Loucy (cell line): ENCODE measurements at regions not wholly inside any gene's neighbourhood (a gene's known extent, or its start where the extent isn't known, plus 50 kb on each side); places are given as distances from the start of the nearest gene placed in this dataset.
"Not testable (repeated sequence)": the region's sequence is repeated elsewhere in the genome, so short reads cannot be mapped to it uniquely, and the experiment has no call there.

Source experiments
- H2AFZ ChIP-seq: fragments of 200-600 bp; sonication (generic); 2 replicates; pipeline ENCODE4 v1.6.0; 2016; ENCODE audit warnings: antibody characterized with exemption, mild to moderate bottlenecking, low read length, moderate library complexity
- H3F3A ChIP-seq: fragments of 200-600 bp; 2 replicates; pipeline ENCODE4 v1.6.0; 2016; ENCODE audit warnings: antibody characterized with exemption, low read depth, mild to moderate bottlenecking
- H3K27me3 ChIP-seq: fragments of 200-600 bp; sonication (generic); 2 replicates; pipeline ENCODE4 v1.6.1; 2014; ENCODE audit warnings: low read length, mild to moderate bottlenecking; ENCODE audit not compliant: insufficient read depth, poor library complexity, severe bottlenecking
- H3K36me3 ChIP-seq: fragments of 200-600 bp; sonication (generic); 2 replicates; pipeline ENCODE4 v1.6.1; 2016; ENCODE audit warnings: low read length; ENCODE audit not compliant: insufficient read depth
- H3K4me1 ChIP-seq: fragments of 200-600 bp; sonication (generic); 2 replicates; pipeline ENCODE4 v1.5.1; 2014; ENCODE audit warnings: low read length, mild to moderate bottlenecking; ENCODE audit not compliant: insufficient read depth, poor library complexity, severe bottlenecking
- H3K4me2 ChIP-seq: fragments of 200-600 bp; sonication (generic); 2 replicates; pipeline ENCODE4 v1.6.0; 2014; ENCODE audit warnings: antibody characterized with exemption, low read length, low read depth, mild to moderate bottlenecking; ENCODE audit not compliant: poor library complexity, severe bottlenecking
- H3K4me3 ChIP-seq: fragments of 200-600 bp; sonication (generic); 2 replicates; pipeline ENCODE4 v1.5.1; 2014; ENCODE audit warnings: low read length, mild to moderate bottlenecking, mixed read lengths; ENCODE audit not compliant: poor library complexity, severe bottlenecking
- H3K79me2 ChIP-seq: fragments of 200-600 bp; sonication (generic); 2 replicates; pipeline ENCODE4 v1.6.1; 2014; ENCODE audit warnings: low read length; ENCODE audit not compliant: insufficient read depth
- H3K9ac ChIP-seq: fragments of 200-600 bp; sonication (generic); 2 replicates; pipeline ENCODE4 v1.6.0; 2014; ENCODE audit warnings: mild to moderate bottlenecking, low read depth, low read length, moderate library complexity; ENCODE audit not compliant: poor library complexity, severe bottlenecking
- H3K9me2 ChIP-seq: fragments of 200-600 bp; sonication (generic); replicated peaks from 2 replicates; pipeline ENCODE4 v1.6.1; 2016; ENCODE audit warnings: low read depth, low read length, mixed read lengths
- H3K9me3 ChIP-seq: fragments of 200-600 bp; sonication (generic); 2 replicates; pipeline ENCODE4 v1.6.1; 2014; ENCODE audit warnings: mild to moderate bottlenecking, antibody characterized with exemption, low read length, low read depth; ENCODE audit not compliant: insufficient read depth
- H4K20me1 ChIP-seq: fragments of 200-600 bp; sonication (generic); 2 replicates; pipeline ENCODE4 v1.6.0; 2014; ENCODE audit warnings: antibody characterized with exemption, low read length, mild to moderate bottlenecking; ENCODE audit not compliant: insufficient read depth, poor library complexity, severe bottlenecking
- CTCF ChIP-seq: fragments of 200-600 bp; sonication (generic); conservative IDR thresholded peaks from 2 replicates; pipeline ENCODE4 v1.5.1; 2014; ENCODE audit warnings: mild to moderate bottlenecking, antibody characterized with exemption, low read length
- EZH2phosphoT487 ChIP-seq: fragments of 200-600 bp; IDR thresholded peaks from 2 replicates; pipeline ENCODE4 v1.6.1; 2018; ENCODE audit warnings: antibody characterized with exemption, mild to moderate bottlenecking, moderate library complexity, borderline replicate concordance

- Histone ChIP-seq H3K9me2 (no peaks in the 10 kb centered on the region), H3K36me3 (no peaks in the 10 kb centered on the region)
These were observed 133.6 kb upstream of the FRG1 start for GRCh38 chr4:189807031-189807430.

GRCh38 chr4:189809241-189809735, 131.4 kb upstream of the FRG1 start:
- Histone ChIP-seq H4K20me1 (no peaks in the 10 kb centered on the region), H3K4me1 (no peaks in the 10 kb centered on the region), H3K79me2 (no peaks in the 10 kb centered on the region), H3K9ac (no peak overlapping the region), H3K9me2 (no peaks in the 10 kb centered on the region), H2AFZ (no peak overlapping the region), H3K9me3 (peaks cover 6% of the 10 kb centered on the region; the same call in 1 of the 2 replicates), H3K27me3 (no peaks in the 10 kb centered on the region), H3F3A (no peaks in the 10 kb centered on the region), H3K4me2 (no peak overlapping the region), H3K4me3 (no peak overlapping the region), H3K36me3 (no peaks in the 10 kb centered on the region)
- TF ChIP-seq CTCF (no peak), EZH2phosphoT487 (no peak)

More at GRCh38 chr4:189807031-189807430, 133.6 kb upstream of the FRG1 start:
- H3K27me3 ChIP-seq = no peaks in the 10 kb centered on the region
- H3K4me3 ChIP-seq = no peak overlapping the region
- H4K20me1 ChIP-seq = no peaks in the 10 kb centered on the region
- no peak overlapping the region for H3K9ac ChIP-seq
- TF ChIP-seq CTCF (no peak), EZH2phosphoT487 (no peak)
- H3K4me2 ChIP-seq = no peak overlapping the region
- peaks cover 6% of the 10 kb centered on the region; the same call in 1 of the 2 replicates for H3K9me3 ChIP-seq
- H2AFZ ChIP-seq = no peak overlapping the region
- no peaks in the 10 kb centered on the region for H3K4me1 ChIP-seq
- H3F3A ChIP-seq = no peaks in the 10 kb centered on the region
- H3K79me2 ChIP-seq = no peaks in the 10 kb centered on the region

- H3K4me3 ChIP-seq = no peak overlapping the region
- H3F3A ChIP-seq = no peaks in the 10 kb centered on the region
- no peaks in the 10 kb centered on the region for H3K36me3 ChIP-seq
- H3K79me2 ChIP-seq = no peaks in the 10 kb centered on the region
- no peak overlapping the region for H3K4me2 ChIP-seq
- H3K9me2 ChIP-seq = no peaks in the 10 kb centered on the region
- H3K9me3 ChIP-seq = peaks cover 6% of the 10 kb centered on the region; the same call in 1 of the 2 replicates
- H4K20me1 ChIP-seq = no peaks in the 10 kb centered on the region
- no peak overlapping the region for H3K9ac ChIP-seq
- H2AFZ ChIP-seq = no peak overlapping the region
- TF ChIP-seq EZH2phosphoT487 (no peak), CTCF (no peak)
- no peaks in the 10 kb centered on the region for H3K4me1 ChIP-seq
- no peaks in the 10 kb centered on the region for H3K27me3 ChIP-seq
These were observed 130.8 kb upstream of the FRG1 start for GRCh38 chr4:189809839-189810238.

GRCh38 chr4:189810318-189811181, 130.1 kb upstream of the FRG1 start:
- not testable (repeated sequence) for H3K9me3 ChIP-seq, H4K20me1 ChIP-seq, H3K36me3 ChIP-seq, H3K4me2 ChIP-seq, H3F3A ChIP-seq, H3K79me2 ChIP-seq, H3K9me2 ChIP-seq, H3K4me1 ChIP-seq, H3K9ac ChIP-seq, H2AFZ ChIP-seq, H3K27me3 ChIP-seq, H3K4me3 ChIP-seq
